GM19238 (cell line): ENCODE measurements at regions not wholly inside any gene's neighbourhood (a gene's known extent, or its start where the extent isn't known, plus 50 kb on each side); places are given as distances from the start of the nearest gene placed in this dataset.
"Not testable (repeated sequence)": the region's sequence is repeated elsewhere in the genome, so short reads cannot be mapped to it uniquely, and the experiment has no call there.

Experiments used
- DNase-seq: peaks from one replicate; pipeline ENCODE4 v3.0.0; 2011; ENCODE audit warnings: low spot score; ENCODE audit not compliant: insufficient read length

DNA sequence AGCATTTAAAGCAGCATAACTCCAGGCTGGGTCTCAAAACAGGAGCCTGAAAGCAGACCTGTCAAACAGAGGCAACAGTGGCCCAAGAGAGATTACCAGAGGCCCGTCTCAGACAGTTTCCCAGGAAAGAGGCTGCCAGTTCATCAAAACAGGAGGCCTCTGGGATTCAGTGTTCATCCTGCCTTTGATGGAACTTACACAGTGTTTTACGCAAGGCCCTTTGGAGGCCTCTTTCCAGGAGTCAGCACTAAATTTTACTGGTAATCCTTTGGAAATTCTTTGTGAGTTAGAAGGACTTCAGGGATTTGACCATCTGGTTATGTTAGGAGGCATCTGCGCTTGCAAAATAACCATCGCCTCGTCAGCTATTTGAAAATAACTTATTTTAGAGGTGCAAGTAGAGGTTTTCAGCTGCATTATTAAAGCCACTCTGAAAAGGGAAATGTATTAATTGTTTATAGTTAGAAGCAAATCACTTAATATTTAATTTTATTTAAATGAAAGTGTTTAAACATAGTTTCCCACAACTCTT lies 501.2 kb upstream of the COBL start:
- DNase-seq, result no peak

DNA sequence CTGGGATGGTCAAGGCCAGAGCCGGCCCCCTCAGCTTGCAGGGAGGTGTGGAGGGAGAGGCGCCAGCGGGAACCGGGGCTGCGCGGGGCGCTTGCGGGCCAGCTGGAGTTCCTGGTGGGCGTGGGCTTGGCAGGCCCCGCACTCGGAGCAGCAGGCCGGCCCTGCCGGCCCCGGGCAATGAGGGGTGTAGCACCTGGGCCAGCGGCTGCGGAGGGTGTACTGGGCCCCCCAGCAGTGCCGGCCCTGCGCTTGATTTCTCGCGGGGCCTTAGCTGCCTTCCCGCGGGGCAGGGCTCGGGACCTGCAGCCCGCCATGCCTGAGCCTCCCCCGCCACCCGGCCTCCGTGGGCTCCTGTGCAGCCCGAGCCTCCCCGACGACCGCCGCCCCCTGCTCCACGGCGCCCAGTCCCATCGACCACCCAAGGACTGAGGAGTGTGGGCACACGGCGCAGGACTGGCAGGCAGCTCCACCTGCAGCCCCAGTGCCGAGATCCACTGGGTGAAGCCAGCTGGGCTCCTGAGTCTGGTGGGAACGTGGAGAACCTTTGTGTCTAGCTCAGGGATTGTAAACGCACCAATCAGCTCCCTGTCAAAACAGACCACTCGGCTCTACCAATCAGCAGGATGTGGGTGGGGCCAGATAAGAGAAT lies 489.3 kb upstream of the COBL start:
- DNase-seq, result not testable (repeated sequence)

DNA sequence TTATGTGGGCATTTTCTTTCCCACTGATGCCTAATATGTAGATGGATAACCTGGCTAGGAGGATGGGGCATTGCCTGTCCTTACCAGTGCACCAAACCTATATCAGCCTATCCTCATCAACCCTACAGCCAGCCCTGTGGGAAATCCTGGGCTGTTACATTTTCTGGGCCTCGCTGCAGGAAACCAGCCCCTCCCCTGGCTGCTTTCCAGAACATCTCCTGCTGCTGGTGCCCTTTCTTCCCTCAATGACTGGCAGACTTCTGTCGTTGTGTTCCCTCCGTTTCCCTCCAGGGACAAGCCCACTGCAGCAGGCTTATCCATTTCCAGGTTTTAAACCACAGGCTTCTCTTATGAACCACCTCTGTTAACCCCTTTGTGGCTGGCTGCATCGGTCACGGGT lies 486.1 kb upstream of the COBL start:
- no peak for DNase-seq

DNA sequence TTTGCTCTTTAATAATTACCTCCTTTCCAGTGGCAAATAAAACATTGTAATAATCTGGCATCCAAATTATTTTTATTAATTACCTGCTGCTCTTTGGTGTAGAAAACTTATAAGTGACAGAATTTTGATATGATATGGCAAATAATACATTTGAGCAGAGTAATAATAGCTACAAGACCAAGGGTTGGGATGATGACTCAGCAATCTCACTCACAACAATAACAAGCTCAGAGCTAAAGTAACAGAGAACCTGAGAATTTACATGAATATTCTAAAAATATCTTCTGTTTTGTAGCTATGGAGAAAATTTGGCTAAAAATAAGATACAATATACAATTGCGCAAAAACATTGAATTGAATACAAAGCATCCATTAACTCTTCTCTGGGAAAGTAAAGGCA lies 480.8 kb upstream of the COBL start:
- DNase-seq, result no peak

DNA sequence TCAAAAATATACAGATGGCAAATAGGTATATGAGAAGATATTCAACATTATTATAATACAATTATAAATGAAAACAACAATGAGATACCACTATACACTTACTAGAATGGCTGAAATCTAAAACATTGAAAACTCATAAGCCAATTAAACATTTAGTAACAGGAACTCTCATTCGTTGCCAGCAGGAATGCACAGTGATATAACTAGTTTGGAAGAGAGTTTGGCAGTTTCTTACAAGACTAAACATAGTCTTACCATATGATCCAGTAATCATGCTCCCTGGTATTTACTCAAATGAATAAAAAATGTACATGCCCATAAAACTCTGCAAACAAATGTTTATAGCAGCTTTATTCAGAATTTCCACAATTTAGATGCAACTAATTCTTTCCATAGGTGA lies 476.2 kb upstream of the COBL start:
- no peak for DNase-seq

DNA sequence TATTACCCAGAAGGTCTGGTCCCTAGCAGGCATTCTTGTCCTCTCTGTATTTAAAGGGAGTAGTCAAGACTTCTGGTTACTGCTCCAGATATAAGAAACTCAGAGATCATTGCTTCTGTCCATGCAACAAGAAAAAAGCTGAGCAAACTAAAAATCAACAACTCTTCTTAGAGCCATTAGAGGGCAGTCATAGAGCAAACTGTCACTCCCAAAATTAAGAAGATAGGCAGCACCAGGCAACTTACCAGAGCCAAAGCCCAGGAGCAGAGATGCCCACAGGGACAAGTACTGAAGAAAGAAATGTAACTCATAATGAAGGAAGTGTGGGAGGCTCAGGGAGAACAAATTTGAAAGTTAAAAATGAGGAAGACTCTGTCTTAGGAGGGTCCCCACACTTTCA lies 472.9 kb upstream of the COBL start:
- no peak for DNase-seq

DNA sequence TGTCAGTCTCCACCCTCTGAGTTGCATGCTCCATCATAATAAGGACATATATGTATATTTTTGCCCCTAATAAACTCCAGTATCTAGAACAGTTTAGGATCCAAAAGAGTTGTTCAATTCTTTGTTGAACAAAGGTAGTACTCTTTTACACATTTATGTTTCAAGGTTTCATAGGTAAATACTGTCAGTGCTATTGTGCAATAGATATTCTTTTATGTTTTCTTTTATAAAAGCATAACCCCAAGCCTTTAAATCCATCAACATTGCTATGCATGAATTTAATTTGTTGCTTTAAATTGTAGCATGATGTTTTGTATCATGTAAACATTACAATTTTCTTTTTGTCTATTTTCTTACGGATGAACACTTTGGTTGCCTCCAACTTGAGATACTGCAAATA lies 469.7 kb upstream of the COBL start:
- no peak for DNase-seq

DNA sequence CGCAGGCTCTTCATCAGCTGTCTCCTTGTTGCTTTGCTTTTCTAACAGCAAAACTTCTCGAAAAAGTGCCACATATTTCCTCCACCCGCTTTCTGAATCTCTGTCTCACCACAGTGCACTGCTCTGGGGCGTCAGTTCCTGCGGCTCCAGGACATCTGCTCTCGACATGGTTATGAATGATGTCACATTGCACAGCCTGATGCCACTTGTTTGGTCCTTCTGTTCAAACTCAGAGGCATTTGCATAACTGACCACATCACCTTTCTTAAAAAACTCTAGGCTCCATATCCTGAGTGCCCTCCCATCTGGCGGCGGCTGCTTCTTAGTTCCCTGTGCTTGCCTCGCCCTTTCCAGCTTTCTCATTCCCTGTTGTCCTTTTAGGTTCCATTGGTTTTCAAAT lies 469.3 kb upstream of the COBL start:
- no peak for DNase-seq

DNA sequence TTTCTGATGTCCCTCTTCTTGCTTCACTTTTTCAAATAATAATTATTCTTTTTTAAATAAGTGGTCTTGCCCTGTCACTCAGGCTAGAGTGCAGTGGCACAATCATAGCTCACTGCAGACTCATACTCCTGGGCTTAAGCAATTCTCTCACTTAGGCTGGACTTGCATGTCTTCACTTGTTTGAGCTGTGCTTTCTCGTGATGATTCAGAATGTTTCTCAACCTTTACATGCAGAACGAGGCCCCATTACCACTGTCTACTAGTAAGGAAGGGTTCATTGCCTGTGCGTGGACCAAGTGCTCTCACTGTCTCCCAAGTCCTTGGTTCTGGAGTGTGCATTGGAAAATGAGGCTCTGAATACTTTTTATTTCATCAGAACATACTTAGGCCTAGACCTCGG lies 468.6 kb upstream of the COBL start:
- no peak for DNase-seq

DNA sequence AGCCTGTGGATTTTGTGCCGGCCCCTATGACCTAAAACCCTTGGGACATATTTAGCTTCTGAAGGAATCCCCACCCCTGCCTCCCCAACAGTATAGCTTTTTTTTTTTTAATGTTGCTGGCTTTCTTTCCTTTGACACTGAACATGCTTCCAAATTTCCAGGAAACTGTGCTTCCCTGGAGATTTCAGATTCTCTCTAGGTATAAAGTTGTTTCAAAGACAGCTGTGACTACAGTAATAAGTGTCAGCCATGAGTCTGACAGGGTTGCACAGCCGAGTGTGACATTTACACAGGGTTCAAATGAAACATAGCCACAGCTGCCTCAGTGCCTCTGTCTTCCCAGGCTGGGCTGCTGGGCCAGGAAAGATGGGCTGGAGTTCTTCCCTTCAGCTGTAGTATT lies 466.6 kb upstream of the COBL start:
- DNase-seq, result no peak

DNA sequence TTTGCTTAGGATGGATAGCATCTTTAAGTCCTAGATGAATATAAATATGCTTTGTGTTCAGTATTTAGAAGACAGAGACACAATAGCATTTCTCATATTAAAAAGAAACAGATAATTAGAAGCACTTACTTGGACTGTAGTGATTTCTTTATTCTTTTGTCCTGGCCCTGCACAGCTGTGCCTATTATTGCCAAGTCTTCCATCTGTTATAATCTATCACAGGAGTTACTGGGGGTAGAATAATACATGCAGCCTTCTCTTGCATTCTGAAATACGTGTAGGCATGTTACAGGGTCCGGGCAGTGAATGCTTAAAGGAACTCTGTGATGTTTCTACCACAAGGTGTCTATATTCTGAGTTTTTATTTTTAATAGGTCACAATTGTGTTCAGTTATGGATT lies 461.5 kb upstream of the COBL start:
- DNase-seq, result no peak

DNA sequence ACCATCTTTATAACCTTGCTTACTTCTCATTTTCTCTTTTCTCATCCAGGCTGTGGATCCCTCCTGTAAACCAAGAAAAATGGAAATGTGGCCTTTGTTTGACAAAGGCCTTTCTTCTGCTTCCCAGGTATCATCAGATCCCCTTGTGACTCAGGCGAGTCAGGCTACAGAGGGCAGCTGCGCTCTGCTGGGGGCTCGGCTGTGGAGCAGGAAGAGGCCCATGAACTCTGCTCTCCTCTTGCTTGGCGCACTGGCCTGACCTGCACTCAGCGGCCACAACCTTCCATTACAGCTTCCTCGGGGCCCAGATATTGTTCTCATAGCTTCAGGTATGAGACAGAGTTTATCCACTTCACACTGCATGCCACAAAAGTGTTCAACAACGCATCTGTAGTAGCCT lies 457.6 kb upstream of the COBL start:
- DNase-seq, result no peak

DNA sequence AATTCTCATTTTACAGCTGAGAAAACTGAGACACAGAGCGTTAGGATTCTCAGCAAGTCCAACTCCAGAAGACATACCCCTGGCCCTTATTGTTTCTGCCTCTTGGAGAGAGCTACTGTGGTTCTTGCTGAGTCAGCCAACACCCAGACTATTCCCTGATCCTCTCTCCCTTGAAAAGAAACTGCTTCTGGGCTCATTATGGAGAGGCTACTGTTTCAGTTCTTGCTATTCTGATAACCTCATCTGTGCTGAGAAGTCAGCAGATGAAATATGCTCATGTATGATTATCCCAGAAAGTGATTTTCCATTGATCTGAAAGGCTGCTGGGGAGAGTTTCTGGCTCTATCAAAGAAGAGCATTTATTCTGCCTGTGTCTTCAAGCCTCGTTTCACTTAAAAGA lies 455.6 kb upstream of the COBL start:
- DNase-seq, result no peak

DNA sequence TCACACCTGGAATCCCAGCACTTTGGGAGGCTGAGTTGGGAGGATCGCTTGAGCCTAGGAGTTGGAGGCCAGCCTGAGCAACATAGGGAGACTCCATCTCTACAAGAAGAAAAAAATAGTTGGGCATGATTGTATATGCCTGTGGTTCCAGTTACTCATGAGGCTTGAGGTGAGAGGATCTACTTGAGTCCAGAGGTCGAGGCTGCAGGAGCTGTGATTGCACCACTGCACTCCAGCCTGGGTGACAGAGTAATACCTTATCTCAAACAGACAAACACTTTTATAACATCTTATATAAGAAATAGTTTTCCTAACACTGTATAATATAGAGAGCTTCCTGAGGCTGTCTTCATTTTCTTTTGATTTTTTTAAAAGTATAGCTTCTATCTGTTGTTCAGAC lies 448.4 kb upstream of the COBL start:
- no peak for DNase-seq

DNA sequence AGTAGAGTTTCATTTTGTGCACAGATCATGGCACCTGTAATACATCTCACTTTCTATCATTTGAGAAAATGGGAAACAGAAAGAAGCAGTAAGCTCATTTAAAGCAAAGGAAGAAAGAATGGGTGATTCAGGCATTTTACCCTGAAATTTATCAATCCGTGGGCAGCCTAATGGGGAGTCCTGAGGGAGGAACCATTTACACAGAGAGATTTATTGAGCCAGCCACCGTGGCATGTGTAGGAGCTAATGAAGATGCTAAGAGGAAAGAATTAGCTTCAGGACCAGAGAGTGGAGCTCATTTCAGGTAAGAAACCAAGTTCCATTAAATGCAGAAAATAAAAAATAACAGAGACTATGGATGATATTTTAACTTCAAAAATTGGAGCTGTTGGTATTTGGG lies 443.4 kb upstream of the COBL start:
- no peak for DNase-seq

DNA sequence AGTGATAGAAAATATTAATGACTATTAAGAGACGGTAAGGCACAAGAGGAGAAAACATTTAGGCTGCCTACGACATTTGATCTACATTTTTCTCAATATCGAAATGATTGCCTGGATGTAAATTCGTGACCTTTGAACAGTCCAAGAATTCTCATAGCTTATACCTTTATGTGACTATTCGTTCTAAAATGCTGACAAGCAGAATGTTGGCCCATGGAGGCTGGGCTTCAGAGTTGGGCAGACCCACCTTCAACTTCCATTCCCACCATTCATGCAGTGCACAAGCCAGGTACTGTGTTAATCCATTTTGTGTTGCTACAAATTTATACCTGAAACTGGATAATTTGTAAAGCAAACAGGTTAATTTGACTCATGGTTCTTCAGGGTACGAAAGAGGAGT lies 441.4 kb upstream of the COBL start:
- no peak for DNase-seq

DNA sequence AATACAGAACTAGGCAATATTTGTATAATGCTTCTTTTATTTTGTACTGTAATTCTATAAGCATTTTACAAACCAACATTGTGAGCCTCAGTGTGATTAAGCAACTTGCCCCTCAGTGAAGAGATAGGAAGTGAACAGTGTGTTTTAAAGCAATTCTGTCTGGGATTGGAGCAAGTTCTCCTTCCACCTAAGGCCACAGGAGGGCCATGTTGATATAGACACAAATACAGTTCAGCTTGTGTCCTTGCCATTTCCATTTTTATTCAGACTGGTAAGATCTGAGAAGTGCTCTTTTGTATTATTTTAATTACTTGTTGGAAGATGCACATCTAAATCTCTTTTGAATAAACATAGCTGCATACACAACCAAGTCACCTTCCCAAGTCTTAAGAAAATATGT lies 416.3 kb upstream of the COBL start:
- DNase-seq, result no peak

DNA sequence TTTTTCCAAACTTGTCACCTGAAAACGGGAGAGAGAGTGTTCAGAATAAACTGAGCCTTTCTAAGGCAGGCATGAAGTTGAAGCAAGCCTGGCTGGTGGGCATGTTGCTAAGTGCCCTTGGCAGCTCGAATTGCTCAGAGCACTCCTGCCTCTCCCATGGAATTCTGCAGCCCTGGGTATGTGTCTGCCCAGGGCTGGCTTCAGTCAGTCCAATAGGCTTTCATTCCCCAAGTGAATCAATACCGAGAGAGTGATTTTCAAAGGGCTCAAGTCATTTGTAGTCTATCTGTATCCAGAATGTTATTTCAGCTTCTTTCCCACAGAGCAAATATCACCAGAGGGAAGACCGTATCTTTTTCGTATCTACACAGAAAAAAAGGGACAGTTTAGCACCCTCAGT lies 415.5 kb upstream of the COBL start:
- DNase-seq, result no peak

DNA sequence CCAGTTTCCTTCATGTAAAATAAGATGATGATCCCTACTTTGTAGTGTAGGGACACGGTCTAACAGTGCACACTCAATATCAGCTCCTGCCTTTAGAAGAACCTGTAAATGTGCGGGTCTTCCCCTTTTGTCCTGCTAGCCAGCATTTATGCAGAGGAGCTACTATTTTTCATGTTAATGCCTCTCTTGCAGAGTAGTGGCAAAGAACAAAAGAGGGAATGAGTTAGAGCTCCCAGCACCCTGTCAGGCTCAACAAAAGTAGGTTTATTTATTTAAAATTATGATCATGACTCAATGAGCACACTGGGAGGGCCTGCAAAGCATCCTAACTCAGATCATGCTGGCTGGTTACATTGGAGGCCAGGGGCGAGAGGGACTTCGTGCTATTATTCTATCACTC lies 414.5 kb upstream of the COBL start:
- no peak for DNase-seq

DNA sequence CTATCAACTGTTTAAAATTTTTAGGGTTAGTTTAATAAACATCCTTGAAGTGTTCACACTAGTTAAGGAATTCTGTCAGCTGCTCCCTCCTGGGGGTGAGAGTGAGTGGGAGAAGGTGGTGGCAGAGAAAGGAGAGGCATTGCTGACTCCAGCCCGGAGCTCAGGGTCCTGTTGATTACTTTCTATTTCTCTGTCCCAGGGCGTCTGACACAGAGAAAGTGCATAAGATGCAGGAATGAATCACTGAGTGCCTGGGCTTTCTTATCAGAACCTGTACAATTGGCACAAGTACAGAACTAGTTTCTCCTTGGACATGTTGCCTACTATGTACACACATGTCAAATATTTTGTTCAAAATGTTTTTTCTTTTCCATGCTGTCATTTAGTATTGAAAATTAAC lies 410.8 kb upstream of the COBL start:
- no peak for DNase-seq

DNA sequence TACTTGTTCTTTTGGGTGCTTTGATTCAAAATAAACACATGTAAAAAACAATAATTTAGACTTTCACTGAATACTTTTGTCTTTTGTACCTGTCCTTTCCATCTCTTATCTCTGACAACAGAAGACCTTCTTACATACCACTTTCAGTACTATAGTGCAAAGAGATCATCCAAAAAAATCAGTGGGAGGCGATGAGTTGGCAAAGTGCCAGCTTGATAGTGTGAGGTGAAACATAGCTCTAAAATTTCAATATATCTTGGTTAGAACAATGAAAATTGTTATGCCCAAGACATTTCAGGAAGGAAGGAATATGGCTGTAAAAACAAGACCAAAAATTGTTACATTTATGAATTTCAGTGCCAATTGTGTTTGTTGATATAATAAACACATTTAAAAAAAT lies 390.2 kb upstream of the COBL start:
- no peak for DNase-seq

DNA sequence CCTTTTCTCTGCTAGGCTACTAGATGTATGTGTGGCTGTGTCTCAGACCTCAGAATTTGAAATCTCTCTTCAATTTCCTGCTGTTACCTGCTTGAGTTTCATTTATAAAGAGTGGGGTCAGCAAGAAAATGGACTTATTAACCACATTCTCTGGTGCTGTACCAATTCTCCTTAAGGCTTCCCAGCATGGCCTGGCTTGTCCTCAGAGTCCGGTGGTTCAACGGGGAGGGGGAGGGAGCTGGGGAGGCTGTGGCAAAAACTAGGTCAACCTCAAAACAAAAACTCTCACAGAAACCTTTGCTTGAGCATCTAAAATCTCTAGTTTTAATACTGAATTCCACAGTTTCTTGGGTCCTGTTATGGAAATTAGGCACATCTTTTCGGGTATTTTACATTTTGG lies 389.1 kb upstream of the COBL start:
- DNase-seq, result no peak

DNA sequence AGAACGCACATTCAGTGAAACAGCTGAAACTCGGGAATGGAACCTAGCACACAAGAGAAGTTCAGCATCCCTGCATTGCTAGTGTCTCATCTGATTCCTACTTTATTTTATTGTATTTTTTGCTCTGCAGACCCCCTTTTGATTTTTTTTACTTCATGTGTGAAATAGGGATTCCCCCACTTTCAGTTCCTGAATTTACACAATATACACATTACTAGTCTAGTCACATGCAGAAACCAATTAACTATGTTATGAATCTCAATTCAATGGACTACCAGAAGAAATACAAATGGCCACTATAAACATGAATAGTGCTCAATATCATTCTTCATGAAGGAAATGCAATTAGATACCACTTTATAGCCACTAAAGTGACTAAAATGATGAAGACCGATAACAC lies 386.1 kb upstream of the COBL start:
- DNase-seq, result no peak

DNA sequence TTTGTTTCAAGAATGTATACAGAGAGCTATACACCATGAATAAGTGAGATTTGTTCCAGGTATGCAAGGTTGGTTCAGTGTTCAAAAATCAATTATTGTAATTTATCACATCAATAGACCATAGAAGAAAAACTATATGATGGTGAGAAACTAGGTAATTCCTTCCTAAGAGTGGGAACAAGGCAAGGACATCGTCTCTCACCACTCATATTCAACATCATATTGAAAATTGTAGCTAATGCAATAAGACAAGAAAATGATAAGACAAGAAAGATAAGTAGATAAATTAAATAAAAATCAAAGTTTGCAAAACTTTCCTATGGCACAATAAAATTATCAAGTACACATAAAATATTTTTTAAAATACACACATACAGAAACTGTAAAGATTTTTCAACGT lies 385.3 kb upstream of the COBL start:
- no peak for DNase-seq
